Breast epithelium (tissue), 3 donors: ENCODE measurements at regions not wholly inside any gene's neighbourhood (a gene's known extent, or its start where the extent isn't known, plus 50 kb on each side); places are given as distances from the start of the nearest gene placed in this dataset.

Experiments
- POLR2A ChIP-seq: fragments of 450-650 bp; IDR thresholded peaks from one replicate; pipeline ENCODE4 v1.6.1; 2016; ENCODE audit warnings: antibody characterized with exemption, mild to moderate bottlenecking, moderate library complexity
- TF ChIP-seq, protein P1 (sequence below), 3 donors: fragments of 450-650 bp; IDR thresholded peaks; one replicate each; pipeline ENCODE4 v1.5.1; 2016 to 2017; ENCODE audit warnings: antibody characterized with exemption in 3 of 3, mild to moderate bottlenecking in 3 of 3, moderate library complexity in 3 of 3

DNA sequence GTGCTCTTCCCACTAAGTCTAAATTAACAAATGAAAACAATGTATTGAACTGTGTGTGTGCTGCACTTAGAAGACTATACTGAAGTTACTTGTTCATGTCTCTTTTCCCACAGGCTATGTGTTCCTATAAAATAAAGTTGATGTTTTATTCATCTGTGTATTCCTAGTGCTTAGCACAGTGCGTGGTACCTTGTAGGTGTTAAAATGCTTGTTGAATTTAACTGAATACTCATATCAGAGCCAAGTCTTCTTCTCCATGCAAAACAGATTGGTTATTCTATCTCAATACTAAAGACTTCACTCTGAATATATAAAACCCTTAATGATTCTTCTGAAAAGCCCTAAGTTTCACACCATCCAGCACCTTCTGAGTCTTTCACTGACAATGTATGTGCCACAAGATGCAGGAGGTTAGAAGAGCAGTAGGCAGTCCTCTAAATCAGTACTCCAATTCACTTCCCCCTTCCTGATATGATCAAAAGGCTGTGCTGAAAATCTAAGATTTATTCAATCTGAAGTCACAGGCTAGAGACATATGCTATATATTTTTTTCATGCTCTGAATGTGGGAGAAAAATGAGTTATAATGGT, 231.7 kb upstream of the CCDC150 start:
- no peak for TF ChIP-seq POLR2A
- TF ChIP-seq, protein P1, sequence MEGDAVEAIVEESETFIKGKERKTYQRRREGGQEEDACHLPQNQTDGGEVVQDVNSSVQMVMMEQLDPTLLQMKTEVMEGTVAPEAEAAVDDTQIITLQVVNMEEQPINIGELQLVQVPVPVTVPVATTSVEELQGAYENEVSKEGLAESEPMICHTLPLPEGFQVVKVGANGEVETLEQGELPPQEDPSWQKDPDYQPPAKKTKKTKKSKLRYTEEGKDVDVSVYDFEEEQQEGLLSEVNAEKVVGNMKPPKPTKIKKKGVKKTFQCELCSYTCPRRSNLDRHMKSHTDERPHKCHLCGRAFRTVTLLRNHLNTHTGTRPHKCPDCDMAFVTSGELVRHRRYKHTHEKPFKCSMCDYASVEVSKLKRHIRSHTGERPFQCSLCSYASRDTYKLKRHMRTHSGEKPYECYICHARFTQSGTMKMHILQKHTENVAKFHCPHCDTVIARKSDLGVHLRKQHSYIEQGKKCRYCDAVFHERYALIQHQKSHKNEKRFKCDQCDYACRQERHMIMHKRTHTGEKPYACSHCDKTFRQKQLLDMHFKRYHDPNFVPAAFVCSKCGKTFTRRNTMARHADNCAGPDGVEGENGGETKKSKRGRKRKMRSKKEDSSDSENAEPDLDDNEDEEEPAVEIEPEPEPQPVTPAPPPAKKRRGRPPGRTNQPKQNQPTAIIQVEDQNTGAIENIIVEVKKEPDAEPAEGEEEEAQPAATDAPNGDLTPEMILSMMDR (IDR thresholded peaks at IDR 0.05), result no peak
